HG02610 (cell line): ENCODE measurements at regions not wholly inside any gene's neighbourhood (a gene's known extent, or its start where the extent isn't known, plus 50 kb on each side); places are given as distances from the start of the nearest gene placed in this dataset.

Experiments used
- ATAC-seq: cut with Tn5 transposase; IDR thresholded peaks from one replicate; pipeline ENCODE4 v1.9.1; 2021; ENCODE audit warnings: mild to moderate bottlenecking, moderate library complexity; ENCODE audit not compliant: unreplicated experiment

- no peak for ATAC-seq
These were observed 123.3 kb upstream of the BOD1 start for GRCh38 chr5:173739741-173740140.

GRCh38 chr5:173740400-173740799, 124.0 kb upstream of the BOD1 start:
- no peak for ATAC-seq

- no peak for ATAC-seq
These were observed 124.6 kb upstream of the BOD1 start for GRCh38 chr5:173741087-173741486.

- no peak for ATAC-seq
These were observed 125.4 kb upstream of the BOD1 start for GRCh38 chr5:173741729-173742431.

- peak; percentile 88 for ATAC-seq
These were observed 126.0 kb upstream of the BOD1 start for GRCh38 chr5:173742432-173742816.

GRCh38 chr5:173743641-173744343, 127.3 kb upstream of the BOD1 start:
- ATAC-seq: peak; percentile 41

GRCh38 chr5:173744551-173744950, 128.1 kb upstream of the BOD1 start:
- no peak for ATAC-seq

GRCh38 chr5:173745123-173745522, 128.7 kb upstream of the BOD1 start:
- no peak for ATAC-seq

- ATAC-seq: no peak
These were observed 129.1 kb upstream of the BOD1 start for GRCh38 chr5:173745557-173745956.

GRCh38 chr5:173746047-173746646, 129.7 kb upstream of the BOD1 start:
- no peak for ATAC-seq

GRCh38 chr5:173747876-173748275, 131.4 kb upstream of the BOD1 start:
- ATAC-seq: no peak

GRCh38 chr5:173750538-173751265, 134.3 kb upstream of the BOD1 start:
- no peak for ATAC-seq

- ATAC-seq: no peak
These were observed 134.8 kb upstream of the BOD1 start for GRCh38 chr5:173751266-173751600.

GRCh38 chr5:173752653-173753052, 135.5 kb upstream of the CPEB4 start:
- ATAC-seq: no peak

- no peak for ATAC-seq
These were observed 134.6 kb upstream of the CPEB4 start for GRCh38 chr5:173753307-173754168.

- ATAC-seq: no peak
These were observed 132.8 kb upstream of the CPEB4 start for GRCh38 chr5:173755319-173755718.

- ATAC-seq: no peak
These were observed 130.5 kb upstream of the CPEB4 start for GRCh38 chr5:173757403-173758209.

GRCh38 chr5:173758676-173759075, 129.5 kb upstream of the CPEB4 start:
- no peak for ATAC-seq

- no peak for ATAC-seq
These were observed 128.5 kb upstream of the CPEB4 start for GRCh38 chr5:173759691-173760090.
